Cardiac fibroblast (primary cell): ENCODE measurements at regions not wholly inside any gene's neighbourhood (a gene's known extent, or its start where the extent isn't known, plus 50 kb on each side); places are given as distances from the start of the nearest gene placed in this dataset.

Experiments used
- DNase-seq, 2 donors: peaks; one replicate each; pipeline versions ENCODE4 v3.0.0 to v3.0.0-alpha.2; 2010; ENCODE audit warnings: low read depth in 2 of 2
- H3K4me3 ChIP-seq, 2 donors: replicated peaks in 1 of 2; 1 replicate in 1 of 2; 2 replicates in 1 of 2; pipeline ENCODE4 v1.5.1; 2011; ENCODE audit warnings: low read depth in 2 of 2, low read length in 2 of 2, mild to moderate bottlenecking in 2 of 2, moderate library complexity in 1 of 2
- TF ChIP-seq, protein P1 (sequence below): IDR thresholded peaks from one replicate; pipeline ENCODE4 v1.5.1; 2011; ENCODE audit warnings: low read depth, mild to moderate bottlenecking, low read length, inconsistent platforms

DNA sequence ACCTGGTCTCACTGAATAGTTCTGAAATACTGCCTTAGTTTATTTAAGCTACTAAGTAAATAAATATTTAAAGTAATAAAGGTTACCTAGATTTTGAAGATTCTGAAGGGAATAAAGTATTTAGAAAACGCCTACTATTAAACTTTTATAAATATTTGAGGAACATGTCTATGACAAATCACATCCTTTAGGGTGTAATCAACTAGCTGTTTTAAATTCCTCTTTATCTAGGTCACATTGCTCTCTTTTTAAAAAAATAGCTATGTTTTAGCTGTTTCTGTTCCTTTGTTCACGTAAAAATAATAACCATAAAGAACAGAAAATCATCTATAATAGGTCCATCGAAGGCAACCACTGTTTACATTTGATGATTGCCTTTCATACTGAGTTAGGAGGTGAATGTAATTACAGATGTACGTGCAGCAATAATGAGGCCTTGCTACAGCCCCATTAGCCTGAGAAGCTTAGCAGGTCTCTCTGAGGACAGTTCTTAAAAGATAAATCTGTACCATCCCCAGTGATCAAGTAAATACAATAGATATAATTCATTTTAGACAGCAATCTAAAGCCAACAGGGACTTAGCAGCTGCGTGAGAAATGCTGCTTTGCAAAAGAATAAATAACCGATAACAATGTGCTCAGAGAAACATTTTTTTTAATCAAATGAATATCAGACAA, 449.5 kb downstream of the LIG4 start:
- TF ChIP-seq, protein P1, sequence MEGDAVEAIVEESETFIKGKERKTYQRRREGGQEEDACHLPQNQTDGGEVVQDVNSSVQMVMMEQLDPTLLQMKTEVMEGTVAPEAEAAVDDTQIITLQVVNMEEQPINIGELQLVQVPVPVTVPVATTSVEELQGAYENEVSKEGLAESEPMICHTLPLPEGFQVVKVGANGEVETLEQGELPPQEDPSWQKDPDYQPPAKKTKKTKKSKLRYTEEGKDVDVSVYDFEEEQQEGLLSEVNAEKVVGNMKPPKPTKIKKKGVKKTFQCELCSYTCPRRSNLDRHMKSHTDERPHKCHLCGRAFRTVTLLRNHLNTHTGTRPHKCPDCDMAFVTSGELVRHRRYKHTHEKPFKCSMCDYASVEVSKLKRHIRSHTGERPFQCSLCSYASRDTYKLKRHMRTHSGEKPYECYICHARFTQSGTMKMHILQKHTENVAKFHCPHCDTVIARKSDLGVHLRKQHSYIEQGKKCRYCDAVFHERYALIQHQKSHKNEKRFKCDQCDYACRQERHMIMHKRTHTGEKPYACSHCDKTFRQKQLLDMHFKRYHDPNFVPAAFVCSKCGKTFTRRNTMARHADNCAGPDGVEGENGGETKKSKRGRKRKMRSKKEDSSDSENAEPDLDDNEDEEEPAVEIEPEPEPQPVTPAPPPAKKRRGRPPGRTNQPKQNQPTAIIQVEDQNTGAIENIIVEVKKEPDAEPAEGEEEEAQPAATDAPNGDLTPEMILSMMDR: no peak
- DNase-seq: peak in 1 of 2 donors; percentile 2
- no peak overlapping the region for H3K4me3 ChIP-seq

DNA sequence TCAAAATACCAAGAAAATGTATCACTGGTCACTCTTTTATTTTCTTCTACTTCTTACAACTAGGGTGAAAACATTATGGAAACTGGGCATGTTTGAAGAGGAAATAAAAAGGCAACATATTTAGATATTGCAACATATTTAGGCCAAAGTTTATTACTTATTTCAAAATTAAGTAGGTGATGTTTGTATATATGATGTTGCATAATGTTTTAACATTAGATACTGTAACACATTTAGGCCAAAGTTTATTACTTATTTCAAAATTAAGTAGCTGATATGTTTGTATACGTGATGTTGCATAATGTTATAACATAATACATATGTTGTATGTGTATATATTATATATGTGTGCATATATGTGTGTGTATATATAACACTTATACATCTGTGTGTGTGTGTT, 451.3 kb downstream of the LIG4 start:
- DNase-seq: no peak
- TF ChIP-seq, protein P1: no peak
- no peak overlapping the region for H3K4me3 ChIP-seq

GRCh38 chr13:107753748-107754147, 461.6 kb downstream of the LIG4 start:
- no peak for DNase-seq
- TF ChIP-seq, protein P1: no peak

DNA sequence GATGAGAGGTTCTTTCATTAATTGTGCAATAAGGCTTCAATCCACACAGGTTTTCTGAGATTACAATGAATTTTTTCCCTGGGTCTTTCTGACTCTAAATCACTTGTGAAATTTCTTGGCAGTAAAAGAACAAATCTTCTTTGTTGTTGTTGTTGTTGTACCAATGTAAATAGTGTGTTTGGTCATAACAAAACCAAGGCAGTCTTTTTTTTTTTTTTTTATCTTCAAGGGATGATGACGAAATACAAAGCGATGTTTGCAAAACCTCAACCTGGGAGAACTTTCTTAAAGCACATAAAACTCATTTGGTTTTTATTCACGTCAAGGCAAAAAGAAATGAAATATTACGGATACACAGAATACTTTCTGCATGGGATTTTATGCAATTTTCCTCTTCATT, 462.0 kb downstream of the LIG4 start:
- TF ChIP-seq, protein P1: no peak
- H3K4me3 ChIP-seq: no peak overlapping the region
- DNase-seq: peak; percentile 3 to 30

More at GRCh38 chr13:107753748-107754147, 461.6 kb downstream of the LIG4 start:
- no peak overlapping the region for H3K4me3 ChIP-seq

DNA sequence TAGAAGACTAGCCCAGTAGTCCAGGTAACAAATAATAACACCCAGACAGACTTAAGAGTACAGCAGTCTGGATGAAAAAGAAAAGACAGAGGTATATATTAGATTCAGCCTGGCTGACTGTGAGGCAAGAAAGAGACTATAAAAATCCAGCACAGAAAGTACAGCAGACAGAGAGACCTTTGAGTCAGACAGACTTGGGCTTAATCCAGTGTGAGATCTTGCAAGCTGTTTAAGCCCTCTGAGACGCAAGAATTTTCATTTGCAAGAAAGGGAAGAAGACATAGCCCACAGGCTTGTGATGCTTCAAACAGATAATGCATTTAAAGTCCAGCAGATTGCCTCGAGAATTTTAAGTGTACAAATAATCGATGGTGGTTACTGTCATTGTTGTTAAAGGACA, 471.4 kb downstream of the LIG4 start:
- H3K4me3 ChIP-seq: no peak overlapping the region
- peak in 1 of 2 donors; percentile 35 for DNase-seq
- TF ChIP-seq, protein P1: no peak

DNA sequence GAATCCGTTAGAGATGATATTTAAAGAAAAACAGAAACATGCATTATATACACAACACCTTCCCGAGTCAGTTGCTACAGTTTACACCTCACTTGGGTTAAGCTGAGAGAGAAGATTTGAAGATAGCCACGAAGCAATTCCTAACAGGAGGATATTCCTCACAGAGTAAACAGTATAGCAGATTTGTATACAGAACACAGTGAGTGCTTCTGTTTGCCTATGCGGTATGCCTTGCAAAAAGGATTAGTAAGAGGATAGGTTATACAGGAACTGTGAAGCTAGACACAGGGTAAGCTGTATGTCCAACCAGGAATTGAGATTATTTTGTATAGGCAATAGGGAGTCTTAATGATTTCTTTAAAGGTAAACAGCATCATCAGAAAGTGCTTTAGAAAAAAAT, 471.8 kb downstream of the LIG4 start:
- no peak overlapping the region for H3K4me3 ChIP-seq
- TF ChIP-seq, protein P1: no peak
- no peak for DNase-seq

DNA sequence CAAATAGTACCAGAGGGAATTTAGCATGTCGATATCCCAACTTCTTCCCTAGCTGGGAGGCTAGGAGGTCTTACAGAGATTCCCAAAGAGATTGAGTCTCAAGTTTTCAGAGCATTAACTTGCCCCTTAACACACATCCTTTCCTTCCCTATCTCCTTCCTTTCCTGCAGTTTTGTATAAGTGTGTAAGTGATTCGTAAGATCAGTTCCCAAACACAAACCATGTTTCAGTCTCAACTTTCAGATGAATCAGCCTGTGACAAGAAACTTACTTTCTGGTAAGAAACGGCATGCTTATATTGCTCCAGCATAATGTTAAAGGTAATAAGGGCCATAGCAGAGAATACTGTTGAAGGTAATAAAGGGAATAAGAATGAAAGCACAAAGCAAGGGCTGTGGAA, 472.2 kb downstream of the LIG4 start:
- no peak overlapping the region for H3K4me3 ChIP-seq
- no peak for DNase-seq
- TF ChIP-seq, protein P1: no peak
